Body of pancreas (tissue), 4 donors: ENCODE measurements at regions not wholly inside any gene's neighbourhood (a gene's known extent, or its start where the extent isn't known, plus 50 kb on each side); places are given as distances from the start of the nearest gene placed in this dataset.
"Not testable (repeated sequence)": the region's sequence is repeated elsewhere in the genome, so short reads cannot be mapped to it uniquely, and the experiment has no call there.

Source experiments
- ATAC-seq: fragments of 150-250 bp; one replicate; pipeline ENCODE4 v1.9.1; 2016
- DNase-seq, 4 donors: peaks; one replicate each; pipeline ENCODE4 v3.0.0-alpha.2; 2019
- H3K27ac ChIP-seq, 4 donors: fragments of 200-600 bp; sonication (generic); 1 replicate in 3 of 4; 2 replicates in 1 of 4; pipeline versions ENCODE4 v1.5.1 to v1.6.1; 2016 to 2019; ENCODE audit warnings: mild to moderate bottlenecking in 1 of 4, mixed read lengths in 1 of 4, moderate library complexity in 1 of 4
- H3K27me3 ChIP-seq, 2 donors: fragments of 200-600 bp; sonication (generic); one replicate each; pipeline ENCODE4 v1.6.0; 2016; ENCODE audit warnings: mild to moderate bottlenecking in 1 of 2
- H3K36me3 ChIP-seq, 2 donors: fragments of 200-600 bp; sonication (generic); replicated peaks in 1 of 2; 2 replicates each; pipeline ENCODE4 v1.5.1; 2016; ENCODE audit warnings: low read depth in 2 of 2; ENCODE audit not compliant: insufficient read depth in 1 of 2
- H3K4me1 ChIP-seq: fragments of 200-600 bp; sonication (generic); one replicate; pipeline ENCODE4 v1.6.0; 2016
- H3K4me3 ChIP-seq, 2 donors: fragments of 200-600 bp; sonication (generic); 1 replicate in 1 of 2; 2 replicates in 1 of 2; pipeline ENCODE4 v1.5.1; 2016 to 2019
- H3K9me3 ChIP-seq, 3 donors: fragments of 200-600 bp; sonication (generic); 1 replicate in 2 of 3; 2 replicates in 1 of 3; pipeline ENCODE4 v1.5.1; 2016
- POLR2A ChIP-seq, 3 donors: fragments of 450-650 bp; IDR thresholded peaks; one replicate each; pipeline ENCODE4 v1.6.1; 2016; ENCODE audit warnings: antibody characterized with exemption in 3 of 3, mild to moderate bottlenecking in 2 of 3
- WGBS, 2 donors: methylation state at CpG; one replicate each; pipeline ENCODE4 v1.1.5; 2017; 5-methylcytosine and 5-hydroxymethylcytosine counted together
- intact Hi-C: fragments of 100-400 bp; cut with DNase I; formaldehyde crosslinking; loops from one replicate; pipeline ENCODE4 v1.15.1; 2023
- TF ChIP-seq, protein P1 (sequence below), 7 experiments: fragments of 450-650 bp in 4 of 7; fragments of 200-600 bp in 3 of 7; sonication (generic) in 3 of 7; IDR thresholded peaks; one replicate each; pipeline ENCODE4 v1.5.1; 2016 to 2019; ENCODE audit warnings: antibody characterized with exemption in 7 of 7

DNA sequence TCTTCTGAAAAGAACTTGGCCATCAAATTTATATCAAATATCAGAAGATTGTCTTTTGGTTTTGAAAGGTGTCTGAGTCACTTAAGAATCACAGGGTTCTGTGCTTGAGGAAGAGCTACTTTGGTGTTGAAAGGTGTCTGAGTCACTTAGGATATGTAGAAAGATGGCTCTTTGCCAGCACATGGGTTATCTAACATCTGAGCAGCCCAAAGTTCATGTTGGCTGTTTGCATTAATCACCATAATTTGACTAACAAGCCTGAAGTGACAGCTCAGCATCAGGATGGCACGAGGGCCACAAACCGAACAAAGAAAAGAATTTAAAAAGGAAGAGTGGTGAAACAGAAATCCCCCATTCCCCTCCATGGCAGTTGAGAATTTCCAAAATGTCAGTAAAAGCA lies 190.5 kb upstream of the CMC1 start:
- Histone ChIP-seq H3K9me3 (no peaks in the 10 kb centered on the region), H3K36me3 (no peaks in the 10 kb centered on the region), H3K27me3 (no peaks in the 10 kb centered on the region), H3K4me3 (no peak overlapping the region), H3K4me1 (no peaks in the 10 kb centered on the region), H3K27ac (no peak overlapping the region)
- TF ChIP-seq, protein P1, sequence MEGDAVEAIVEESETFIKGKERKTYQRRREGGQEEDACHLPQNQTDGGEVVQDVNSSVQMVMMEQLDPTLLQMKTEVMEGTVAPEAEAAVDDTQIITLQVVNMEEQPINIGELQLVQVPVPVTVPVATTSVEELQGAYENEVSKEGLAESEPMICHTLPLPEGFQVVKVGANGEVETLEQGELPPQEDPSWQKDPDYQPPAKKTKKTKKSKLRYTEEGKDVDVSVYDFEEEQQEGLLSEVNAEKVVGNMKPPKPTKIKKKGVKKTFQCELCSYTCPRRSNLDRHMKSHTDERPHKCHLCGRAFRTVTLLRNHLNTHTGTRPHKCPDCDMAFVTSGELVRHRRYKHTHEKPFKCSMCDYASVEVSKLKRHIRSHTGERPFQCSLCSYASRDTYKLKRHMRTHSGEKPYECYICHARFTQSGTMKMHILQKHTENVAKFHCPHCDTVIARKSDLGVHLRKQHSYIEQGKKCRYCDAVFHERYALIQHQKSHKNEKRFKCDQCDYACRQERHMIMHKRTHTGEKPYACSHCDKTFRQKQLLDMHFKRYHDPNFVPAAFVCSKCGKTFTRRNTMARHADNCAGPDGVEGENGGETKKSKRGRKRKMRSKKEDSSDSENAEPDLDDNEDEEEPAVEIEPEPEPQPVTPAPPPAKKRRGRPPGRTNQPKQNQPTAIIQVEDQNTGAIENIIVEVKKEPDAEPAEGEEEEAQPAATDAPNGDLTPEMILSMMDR (IDR thresholded peaks at IDR 0.05), result no peak
- TF ChIP-seq POLR2A (IDR thresholded peaks at IDR 0.05), result no peak
- ATAC-seq (no peak), DNase-seq (no peak)
- WGBS, 2 donors, result 29 to 31% methylated on average over 2 of the region's 2 CpGs
- intact Hi-C loops, result no loop called here

GRCh38 chr3:28053759-28054158 lies 187.7 kb upstream of the CMC1 start:
- no peaks in the 10 kb centered on the region for H3K9me3 ChIP-seq
- no peak for DNase-seq
- no peaks in the 10 kb centered on the region for H3K36me3 ChIP-seq
- H3K27ac ChIP-seq, result no peak overlapping the region
- no peaks in the 10 kb centered on the region for H3K27me3 ChIP-seq
- no peak for TF ChIP-seq POLR2A (IDR thresholded peaks at IDR 0.05)
- TF ChIP-seq, protein P1 (IDR thresholded peaks at IDR 0.05), result no peak
- no peaks in the 10 kb centered on the region for H3K4me1 ChIP-seq
- no peak overlapping the region for H3K4me3 ChIP-seq
- ATAC-seq, result no peak
- WGBS, 2 donors, result 26 to 39% methylated on average over 1 of the region's 1 CpG
- intact Hi-C loops, result no loop called here

DNA sequence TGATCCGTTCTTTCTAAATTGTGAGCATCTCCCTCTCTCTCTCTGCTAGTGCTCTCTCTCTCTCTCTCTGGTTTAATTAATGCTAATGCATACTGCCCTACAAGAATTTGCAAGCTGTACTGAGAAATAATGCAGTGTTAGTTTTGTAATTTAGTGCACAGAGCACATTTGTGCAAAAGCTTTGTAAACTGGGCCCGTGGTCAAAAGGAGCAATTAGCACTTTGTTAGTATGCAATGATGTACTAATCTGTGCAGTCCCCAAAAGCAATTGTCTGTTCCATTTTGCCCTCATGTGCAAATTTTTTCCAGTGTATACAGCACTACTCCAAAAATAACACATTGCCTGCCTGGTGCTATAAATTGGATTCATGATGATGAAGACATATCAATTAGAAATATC lies 184.6 kb upstream of the CMC1 start:
- H3K36me3 ChIP-seq, result no peaks in the 10 kb centered on the region
- no peaks in the 10 kb centered on the region for H3K27me3 ChIP-seq

DNA sequence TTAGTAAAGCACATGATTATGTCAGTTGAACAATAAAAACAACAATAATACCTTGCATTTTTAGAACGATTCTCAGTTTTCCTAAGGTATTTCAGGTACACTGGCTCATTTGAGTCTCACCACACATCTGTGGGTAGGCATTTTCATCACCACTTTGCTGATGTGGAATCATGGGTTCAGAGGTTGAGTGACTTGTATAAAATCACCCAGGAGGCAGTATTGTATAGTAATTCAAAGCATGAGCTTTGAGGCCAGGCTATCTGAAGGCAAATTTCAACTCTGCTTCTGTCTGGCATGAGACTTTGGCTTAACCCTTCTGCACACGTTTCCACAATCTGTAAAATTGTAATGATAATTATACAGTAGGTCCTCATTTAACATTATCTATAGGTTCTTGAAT lies 183.9 kb upstream of the CMC1 start:
- intact Hi-C loops, result no loop called here
- Histone ChIP-seq H3K4me3 (no peak overlapping the region), H3K9me3 (no peaks in the 10 kb centered on the region), H3K27me3 (no peaks in the 10 kb centered on the region), H3K27ac (no peak overlapping the region), H3K36me3 (no peaks in the 10 kb centered on the region), H3K4me1 (no peaks in the 10 kb centered on the region)
- ATAC-seq, result no peak
- 37 to 41% methylated on average over 2 of the region's 2 CpGs for WGBS, 2 donors
- TF ChIP-seq, protein P1 (IDR thresholded peaks at IDR 0.05), result peak in 1 of 7 experiments; percentile 5
- no peak for TF ChIP-seq POLR2A (IDR thresholded peaks at IDR 0.05)
- DNase-seq, result no peak

More for the DNA sequence above, 184.6 kb upstream of the CMC1 start:
- intact Hi-C loops, result no loop called here
- DNase-seq, result no peak
- Histone ChIP-seq H3K4me1 (no peaks in the 10 kb centered on the region), H3K27ac (no peak overlapping the region), H3K9me3 (no peaks in the 10 kb centered on the region), H3K4me3 (no peak overlapping the region)
- ATAC-seq, result no peak
- TF ChIP-seq, protein P1 (IDR thresholded peaks at IDR 0.05), result no peak
- TF ChIP-seq POLR2A (IDR thresholded peaks at IDR 0.05), result no peak
- 69 to 77% methylated on average over 2 of the region's 2 CpGs for WGBS, 2 donors

- H3K36me3 ChIP-seq, H3K4me3 ChIP-seq, H3K27ac ChIP-seq, ATAC-seq, H3K9me3 ChIP-seq, H3K27me3 ChIP-seq, DNase-seq, intact Hi-C loops, H3K4me1 ChIP-seq: not testable (repeated sequence)
- 87 to 88% methylated on average over 11 to 18 of the region's 25 CpGs for WGBS, 2 donors
Observed at GRCh38 chr3:28059199-28059598, 182.2 kb upstream of the CMC1 start.
